Tibial nerve (tissue), 3 donors: ENCODE measurements at regions not wholly inside any gene's neighbourhood (a gene's known extent, or its start where the extent isn't known, plus 50 kb on each side); places are given as distances from the start of the nearest gene placed in this dataset.

Experiments used
- POLR2A ChIP-seq, 2 donors: fragments of 450-650 bp; IDR thresholded peaks; one replicate each; pipeline ENCODE4 v1.6.1; 2017; ENCODE audit warnings: antibody characterized with exemption in 2 of 2, mild to moderate bottlenecking in 2 of 2, moderate library complexity in 2 of 2
- TF ChIP-seq, protein P1 (sequence below), 5 experiments: fragments of 200-600 bp in 3 of 5; fragments of 450-650 bp in 2 of 5; sonication (generic) in 3 of 5; IDR thresholded peaks; one replicate each; pipeline ENCODE4 v1.5.1; 2016 to 2019; ENCODE audit warnings: antibody characterized with exemption in 5 of 5, mild to moderate bottlenecking in 3 of 5, moderate library complexity in 2 of 5

DNA sequence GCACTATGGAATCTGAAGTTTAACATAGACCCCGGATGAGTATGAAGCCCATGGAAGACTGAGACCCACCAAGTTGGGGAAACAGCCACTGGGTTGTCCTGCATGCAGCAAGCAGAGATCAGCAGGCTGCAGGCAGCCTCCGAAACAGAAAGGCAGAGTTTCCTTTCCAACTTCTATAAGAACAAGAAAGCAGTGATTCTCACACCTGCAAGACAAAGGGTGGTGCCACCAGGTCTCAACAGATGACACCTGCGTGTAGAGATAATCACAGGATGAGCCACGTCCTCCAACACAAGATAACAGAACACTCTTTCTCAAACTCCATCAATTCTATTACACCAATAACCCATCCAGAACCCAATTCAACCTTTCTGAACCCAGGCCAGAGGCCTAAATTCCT, 457.9 kb downstream of the FOXO1 start:
- TF ChIP-seq POLR2A (IDR thresholded peaks at IDR 0.05) = no peak
- TF ChIP-seq, protein P1, sequence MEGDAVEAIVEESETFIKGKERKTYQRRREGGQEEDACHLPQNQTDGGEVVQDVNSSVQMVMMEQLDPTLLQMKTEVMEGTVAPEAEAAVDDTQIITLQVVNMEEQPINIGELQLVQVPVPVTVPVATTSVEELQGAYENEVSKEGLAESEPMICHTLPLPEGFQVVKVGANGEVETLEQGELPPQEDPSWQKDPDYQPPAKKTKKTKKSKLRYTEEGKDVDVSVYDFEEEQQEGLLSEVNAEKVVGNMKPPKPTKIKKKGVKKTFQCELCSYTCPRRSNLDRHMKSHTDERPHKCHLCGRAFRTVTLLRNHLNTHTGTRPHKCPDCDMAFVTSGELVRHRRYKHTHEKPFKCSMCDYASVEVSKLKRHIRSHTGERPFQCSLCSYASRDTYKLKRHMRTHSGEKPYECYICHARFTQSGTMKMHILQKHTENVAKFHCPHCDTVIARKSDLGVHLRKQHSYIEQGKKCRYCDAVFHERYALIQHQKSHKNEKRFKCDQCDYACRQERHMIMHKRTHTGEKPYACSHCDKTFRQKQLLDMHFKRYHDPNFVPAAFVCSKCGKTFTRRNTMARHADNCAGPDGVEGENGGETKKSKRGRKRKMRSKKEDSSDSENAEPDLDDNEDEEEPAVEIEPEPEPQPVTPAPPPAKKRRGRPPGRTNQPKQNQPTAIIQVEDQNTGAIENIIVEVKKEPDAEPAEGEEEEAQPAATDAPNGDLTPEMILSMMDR (IDR thresholded peaks at IDR 0.05) = no peak
